NCI-H187 (cell line): ENCODE measurements at regions not wholly inside any gene's neighbourhood (a gene's known extent, or its start where the extent isn't known, plus 50 kb on each side); places are given as distances from the start of the nearest gene placed in this dataset.

Experiments used
- DNase-seq, 2 experiments: peaks; one replicate each; lab custom pipeline; 2025; lab: John Stamatoyannopoulos, UW

- no peak for DNase-seq
Measured at GRCh38 chr20:18971121-18971520, 157.5 kb downstream of the SCP2D1 start.

- DNase-seq = no peak
Measured at GRCh38 chr20:18971574-18971973, 158.0 kb downstream of the SCP2D1 start.

- DNase-seq = no peak
Measured at GRCh38 chr20:18972251-18972876, 158.8 kb downstream of the SCP2D1 start.

- no peak for DNase-seq
Measured at GRCh38 chr20:18973529-18974173, 160.1 kb downstream of the SCP2D1 start.

- no peak for DNase-seq
Measured at GRCh38 chr20:18974660-18975059, 161.1 kb downstream of the SCP2D1 start.

- no peak for DNase-seq
Measured at GRCh38 chr20:18977441-18977840, 163.9 kb downstream of the SCP2D1 start.

GRCh38 chr20:18978311-18978710 is 164.7 kb downstream of the SCP2D1 start:
- no peak for DNase-seq

- no peak for DNase-seq
Measured at GRCh38 chr20:18979132-18979531, 165.5 kb downstream of the SCP2D1 start.

- no peak for DNase-seq
Measured at GRCh38 chr20:18981962-18982539, 168.5 kb downstream of the SCP2D1 start.

- no peak for DNase-seq
Measured at GRCh38 chr20:18983796-18984195, 170.2 kb downstream of the SCP2D1 start.

GRCh38 chr20:18984238-18985200 is 170.9 kb downstream of the SCP2D1 start:
- DNase-seq = no peak

- no peak for DNase-seq
Measured at GRCh38 chr20:18985551-18985950, 172.0 kb downstream of the SCP2D1 start.

GRCh38 chr20:18986146-18986830 is 172.7 kb downstream of the SCP2D1 start:
- no peak for DNase-seq

GRCh38 chr20:18986895-18987580 is 173.5 kb downstream of the SCP2D1 start:
- DNase-seq = no peak

GRCh38 chr20:18987781-18988360 is 174.3 kb downstream of the SCP2D1 start:
- DNase-seq = no peak

- DNase-seq = no peak
Measured at GRCh38 chr20:18988701-18989100, 175.1 kb downstream of the SCP2D1 start.

- DNase-seq = no peak
Measured at GRCh38 chr20:18989736-18990474, 176.3 kb downstream of the SCP2D1 start.

- DNase-seq = no peak
Measured at GRCh38 chr20:18991012-18991411, 177.4 kb downstream of the SCP2D1 start.

GRCh38 chr20:18992418-18992817 is 178.8 kb downstream of the SCP2D1 start:
- no peak for DNase-seq

- no peak for DNase-seq
Measured at GRCh38 chr20:18995455-18995854, 181.9 kb downstream of the SCP2D1 start.
